Colonic mucosa (tissue), 4 donors: ENCODE measurements at regions not wholly inside any gene's neighbourhood (a gene's known extent, or its start where the extent isn't known, plus 50 kb on each side); places are given as distances from the start of the nearest gene placed in this dataset.
"Not testable (repeated sequence)": the region's sequence is repeated elsewhere in the genome, so short reads cannot be mapped to it uniquely, and the experiment has no call there.

Source experiments
- DNase-seq: peaks from one replicate; pipeline ENCODE4 v3.0.0-alpha.2; 2020
- H3K27ac ChIP-seq: fragments of 200-600 bp; one replicate; pipeline ENCODE4 v1.8.0; 2021
- H3K27me3 ChIP-seq: fragments of 200-600 bp; one replicate; pipeline ENCODE4 v1.8.0; 2021
- H3K36me3 ChIP-seq: fragments of 200-600 bp; one replicate; pipeline ENCODE4 v1.8.0; 2021
- H3K4me1 ChIP-seq: fragments of 200-600 bp; one replicate; pipeline ENCODE4 v1.8.0; 2021; ENCODE audit warnings: mild to moderate bottlenecking
- H3K4me3 ChIP-seq: fragments of 200-600 bp; one replicate; pipeline ENCODE4 v1.8.0; 2021
- H3K9ac ChIP-seq, 2 donors: one replicate each; pipeline ENCODE4 v1.7.0; 2013; ENCODE audit warnings: control low read depth in 2 of 2, low read depth in 2 of 2, low read length in 2 of 2
- H3K9me3 ChIP-seq: fragments of 200-600 bp; one replicate; pipeline ENCODE4 v1.8.0; 2021
- CTCF ChIP-seq: fragments of 200-600 bp; IDR thresholded peaks from one replicate; pipeline ENCODE4 v1.8.0; 2022; ENCODE audit warnings: antibody characterized with exemption, mild to moderate bottlenecking
- intact Hi-C: fragments of 100-400 bp; cut with DNase I; formaldehyde crosslinking; loops from one replicate; pipeline ENCODE4 v1.14.1; 2022
- donor health status: healthy.
- donor health status: DM: no; HTN: no; CAD: no.
- donor health status: DM: no; HTN: no; CAD: no.

DNA sequence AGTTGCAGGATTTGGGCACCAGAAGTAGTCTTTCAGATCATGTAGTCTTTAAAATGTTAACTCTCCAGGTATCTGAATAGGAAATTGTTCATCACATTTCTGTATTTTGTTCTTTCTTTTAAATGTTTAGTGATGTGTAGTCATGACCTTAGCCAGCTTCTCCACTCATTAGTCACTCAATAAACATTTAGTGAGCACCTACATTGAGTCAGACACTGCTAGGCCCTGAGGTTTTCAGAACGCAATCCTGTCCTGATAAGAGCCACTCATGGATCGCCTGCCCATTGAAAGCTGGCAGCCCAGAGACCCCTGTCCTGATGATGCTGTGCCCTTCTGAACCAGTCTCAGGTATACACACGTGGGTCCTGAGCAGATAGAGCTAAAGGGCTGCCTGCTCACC is 163.4 kb upstream of the HEY2 start:
- no peak overlapping the region for H3K9ac ChIP-seq
- H3K36me3 ChIP-seq, result no peaks in the 10 kb centered on the region
- H3K27ac ChIP-seq, result no peak overlapping the region
- H3K27me3 ChIP-seq, result no peaks in the 10 kb centered on the region
- no peaks in the 10 kb centered on the region for H3K4me1 ChIP-seq
- TF ChIP-seq CTCF, result no peak
- H3K4me3 ChIP-seq, result no peak overlapping the region
- DNase-seq, result no peak
- intact Hi-C loops, result no loop called here
- no peaks in the 10 kb centered on the region for H3K9me3 ChIP-seq

DNA sequence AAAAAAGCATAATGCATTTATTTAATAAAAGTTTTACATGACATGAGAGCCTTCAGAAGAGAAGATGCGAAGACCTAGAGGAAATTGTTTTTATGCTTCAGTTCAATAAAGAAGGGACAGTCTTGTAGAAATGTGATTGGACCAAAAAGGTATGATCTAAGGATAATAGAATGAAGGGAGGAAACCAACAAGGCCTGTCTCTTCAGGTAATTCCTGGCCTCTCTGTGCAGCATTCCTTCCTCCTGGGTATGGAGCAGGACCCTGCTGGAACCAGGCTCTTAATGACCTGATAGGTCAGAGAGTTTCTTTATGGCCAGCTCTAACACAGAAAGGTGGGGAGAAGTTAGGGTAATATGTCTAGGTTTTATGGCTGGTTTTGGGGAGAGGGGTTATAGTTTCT is 162.8 kb upstream of the HEY2 start:
- no peak overlapping the region for H3K4me3 ChIP-seq
- intact Hi-C loops, result no loop called here
- H3K27me3 ChIP-seq, result no peaks in the 10 kb centered on the region
- H3K4me1 ChIP-seq, result no peaks in the 10 kb centered on the region
- H3K9ac ChIP-seq, result no peak overlapping the region
- no peak for TF ChIP-seq CTCF
- no peaks in the 10 kb centered on the region for H3K36me3 ChIP-seq
- no peak for DNase-seq
- H3K27ac ChIP-seq, result no peak overlapping the region
- H3K9me3 ChIP-seq, result no peaks in the 10 kb centered on the region

DNA sequence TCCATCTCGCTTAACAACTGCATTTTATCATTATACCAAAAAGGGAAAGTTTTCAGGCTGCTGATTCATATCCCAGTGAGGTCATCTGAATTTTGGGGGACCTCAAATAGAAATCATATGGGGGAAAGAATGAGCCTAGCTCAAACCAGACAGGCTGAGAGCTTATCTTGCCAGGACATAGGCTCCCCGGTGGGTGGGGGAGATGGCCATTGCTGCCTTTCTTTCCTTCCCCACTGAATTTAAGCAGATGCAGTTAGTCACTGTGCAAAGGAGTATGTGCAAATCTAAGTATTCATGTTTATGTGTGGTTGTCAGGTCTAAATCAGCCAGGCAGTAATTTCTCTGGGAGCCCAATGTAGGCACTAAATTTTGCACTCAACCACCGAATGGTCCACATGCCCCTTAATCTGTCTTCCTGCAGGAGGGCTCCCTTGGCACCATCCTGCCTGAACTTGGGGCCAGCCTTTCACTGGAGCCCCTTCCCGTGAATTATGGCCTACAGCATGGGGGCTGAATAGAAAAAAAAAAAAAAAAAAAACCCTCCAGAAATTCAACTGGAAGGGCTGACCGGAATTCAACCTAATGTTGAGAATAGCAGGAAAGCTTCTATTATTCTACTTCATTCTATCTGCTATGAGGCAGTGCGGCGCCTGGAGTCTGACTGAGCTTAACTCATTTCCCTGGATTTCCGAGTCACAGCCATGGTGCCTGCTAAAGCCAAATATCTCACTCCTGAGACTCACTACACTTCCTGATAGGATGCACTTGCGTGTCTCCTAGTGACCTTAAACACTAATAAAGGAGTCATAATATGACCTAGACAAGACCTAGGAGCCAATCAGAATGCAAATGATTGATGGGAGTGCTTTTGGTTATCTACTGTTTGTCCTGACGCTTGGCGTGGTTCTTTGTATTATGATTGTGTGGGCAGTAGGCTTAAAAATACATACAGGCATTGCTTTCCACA is 161.5 kb upstream of the HEY2 start:
- no peak overlapping the region for H3K4me3 ChIP-seq
- no peak for DNase-seq
- H3K4me1 ChIP-seq, result no peaks in the 10 kb centered on the region
- no peak for TF ChIP-seq CTCF
- H3K27me3 ChIP-seq, result no peaks in the 10 kb centered on the region
- no peak overlapping the region for H3K27ac ChIP-seq
- H3K9ac ChIP-seq, result no peak overlapping the region
- intact Hi-C loops, result no loop called here
- H3K9me3 ChIP-seq, result no peaks in the 10 kb centered on the region
- H3K36me3 ChIP-seq, result no peaks in the 10 kb centered on the region

DNA sequence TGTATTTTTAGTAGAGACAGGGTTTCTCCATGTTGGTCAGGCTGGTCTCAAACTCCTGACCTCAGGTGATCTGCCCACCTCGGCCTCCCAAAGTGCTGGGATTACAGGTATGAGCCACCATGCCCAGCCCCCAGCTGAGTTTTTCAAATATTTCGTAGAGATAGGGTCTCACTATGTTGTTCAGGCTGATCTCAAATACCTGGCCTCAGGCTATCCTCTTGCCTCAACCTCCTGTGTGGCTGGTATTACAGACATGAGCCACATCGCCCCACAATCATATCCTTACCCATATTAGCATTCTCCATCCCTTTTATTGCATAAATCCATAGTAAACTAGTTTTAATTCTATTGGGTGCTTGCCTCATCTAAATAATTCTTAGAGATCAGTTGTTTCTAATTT is 157.6 kb upstream of the HEY2 start:
- H3K9me3 ChIP-seq, H3K4me1 ChIP-seq, DNase-seq, H3K9ac ChIP-seq, H3K27ac ChIP-seq, H3K27me3 ChIP-seq, H3K4me3 ChIP-seq, H3K36me3 ChIP-seq, intact Hi-C loops: not testable (repeated sequence)

DNA sequence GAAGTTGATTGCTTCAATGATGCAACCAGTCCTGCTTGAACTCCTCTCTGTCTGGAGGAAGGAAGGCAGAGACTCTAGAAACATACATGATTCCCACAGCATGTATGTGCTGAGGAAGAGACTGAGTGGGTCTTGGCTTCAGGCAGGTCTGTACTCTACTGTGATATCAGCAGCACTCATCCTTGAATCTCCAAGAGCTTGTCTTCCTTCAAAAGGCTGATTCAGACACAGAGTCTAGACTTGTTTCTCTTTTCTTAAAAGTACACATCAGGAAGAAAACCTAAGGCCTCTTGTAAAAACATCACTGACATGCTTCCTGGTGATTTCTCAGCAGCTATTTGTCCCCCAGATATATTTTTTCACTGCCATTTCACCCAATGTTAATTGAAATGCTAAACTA is 155.7 kb upstream of the HEY2 start:
- TF ChIP-seq CTCF, result no peak
- Histone ChIP-seq H3K36me3 (no peaks in the 10 kb centered on the region), H3K27me3 (no peaks in the 10 kb centered on the region), H3K4me1 (no peaks in the 10 kb centered on the region), H3K9ac (no peak overlapping the region), H3K9me3 (no peaks in the 10 kb centered on the region), H3K4me3 (no peak overlapping the region), H3K27ac (no peak overlapping the region)
- DNase-seq, result no peak
- intact Hi-C loops, result no loop called here

- no peaks in the 10 kb centered on the region for H3K36me3 ChIP-seq
- H3K9me3 ChIP-seq, result no peaks in the 10 kb centered on the region
- no peak overlapping the region for H3K9ac ChIP-seq
- no peak for TF ChIP-seq CTCF
- no peak overlapping the region for H3K27ac ChIP-seq
- H3K4me1 ChIP-seq, result no peaks in the 10 kb centered on the region
- no peaks in the 10 kb centered on the region for H3K27me3 ChIP-seq
- no peak for DNase-seq
- intact Hi-C loops, result no loop called here
- H3K4me3 ChIP-seq, result no peak overlapping the region
Observed at GRCh38 chr6:125596020-125596419, 153.4 kb upstream of the HEY2 start.
